Keratinocyte (primary cell): ENCODE measurements at regions not wholly inside any gene's neighbourhood (a gene's known extent, or its start where the extent isn't known, plus 50 kb on each side); places are given as distances from the start of the nearest gene placed in this dataset.

ENCODE experiments used
- DNase-seq: peaks from one replicate; pipeline ENCODE4 v3.0.0-alpha.2; 2011; ENCODE audit warnings: low read depth, missing footprints, low spot score
- FAIRE-seq: peaks from 2 replicates; lab custom pipeline; 2011; peaks lifted over from hg19 to GRCh38; lab: Jason Lieb, UNC
- H2AFZ ChIP-seq: 2 replicates; pipeline ENCODE4 v1.6.0; 2012; ENCODE audit warnings: low read length, control low read depth, inconsistent platforms; ENCODE audit not compliant: control insufficient read depth
- H3K27ac ChIP-seq: 2 replicates; pipeline ENCODE4 v1.5.1; 2011; ENCODE audit warnings: low read length; ENCODE audit not compliant: control insufficient read depth, insufficient read depth
- H3K27me3 ChIP-seq: 3 replicates; pipeline ENCODE4 v1.6.0; 2011; ENCODE audit warnings: low read length; ENCODE audit not compliant: control insufficient read depth, insufficient read depth; ENCODE audit errors: extremely low read depth
- H3K36me3 ChIP-seq, 2 experiments: 2 replicates in 1 of 2; 3 replicates in 1 of 2; pipeline ENCODE4 v1.5.1; 2011; ENCODE audit warnings: low read length in 2 of 2, mild to moderate bottlenecking in 1 of 2; ENCODE audit not compliant: control insufficient read depth in 2 of 2, insufficient read depth in 2 of 2; ENCODE audit errors: extremely low read depth in 1 of 2
- H3K4me1 ChIP-seq: 3 replicates; pipeline ENCODE4 v1.5.1; 2011; ENCODE audit warnings: low read length; ENCODE audit not compliant: control insufficient read depth, insufficient read depth; ENCODE audit errors: extremely low read depth
- H3K4me2 ChIP-seq: 3 replicates; pipeline ENCODE4 v1.6.0; 2011; ENCODE audit warnings: low read depth, low read length; ENCODE audit not compliant: control insufficient read depth, insufficient read depth; ENCODE audit errors: extremely low read depth
- H3K4me3 ChIP-seq, 3 experiments: fragments of 200-600 bp in 1 of 3; sonication (generic) in 1 of 3; 2 replicates in 2 of 3; 3 replicates in 1 of 3; pipeline ENCODE4 v1.5.1; 2011 to 2016; ENCODE audit warnings: low read length in 3 of 3, mild to moderate bottlenecking in 3 of 3, control low read depth in 2 of 3, inconsistent platforms in 1 of 3, low read depth in 1 of 3, mixed read lengths in 1 of 3, mixed run types in 1 of 3, moderate library complexity in 1 of 3; ENCODE audit not compliant: control insufficient read depth in 2 of 3, insufficient read depth in 2 of 3; ENCODE audit errors: extremely low read depth in 1 of 3
- H3K79me2 ChIP-seq: 2 replicates; pipeline ENCODE4 v1.6.0; 2012; ENCODE audit warnings: low read length; ENCODE audit not compliant: control insufficient read depth, insufficient read depth
- H3K9ac ChIP-seq: 3 replicates; pipeline ENCODE4 v1.6.0; 2011; ENCODE audit warnings: low read length; ENCODE audit not compliant: control insufficient read depth, insufficient read depth; ENCODE audit errors: extremely low read depth
- H3K9me1 ChIP-seq: 3 replicates; pipeline ENCODE4 v1.6.0; 2011; ENCODE audit warnings: low read length; ENCODE audit not compliant: control insufficient read depth, insufficient read depth; ENCODE audit errors: extremely low read depth
- H3K9me3 ChIP-seq: 2 replicates; pipeline ENCODE4 v1.5.1; 2012; ENCODE audit warnings: low read depth, low read length; ENCODE audit not compliant: control insufficient read depth
- H4K20me1 ChIP-seq: 3 replicates; pipeline ENCODE4 v1.6.0; 2011; ENCODE audit warnings: low read length; ENCODE audit not compliant: control insufficient read depth, insufficient read depth; ENCODE audit errors: extremely low read depth
- CTCF ChIP-seq, 3 experiments: IDR thresholded peaks in 1 of 3; conservative IDR thresholded peaks in 1 of 3; optimal IDR thresholded peaks in 1 of 3; 2 replicates in 2 of 3; 3 replicates in 1 of 3; pipeline versions ENCODE3 to v1.5.1; 2011; ENCODE audit warnings: low read length in 3 of 3, mild to moderate bottlenecking in 3 of 3, moderate library complexity in 2 of 3, control low read depth in 1 of 3, inconsistent platforms in 1 of 3; ENCODE audit not compliant: insufficient read depth in 2 of 3; ENCODE audit errors: extremely low read depth in 1 of 3
- EZH2 ChIP-seq: IDR thresholded peaks from one replicate; pipeline ENCODE4 v1.6.1; 2012; ENCODE audit warnings: inconsistent platforms, mild to moderate bottlenecking, low read length, moderate library complexity
- dilution Hi-C: fragments of 300-500 bp; cut with MboI; formaldehyde crosslinking; loops from one replicate; pipeline ENCODE4 v1.7.0; 2020; ENCODE audit warnings: low sequenced_read_pairs; ENCODE audit not compliant: extremely low pct_ligation_motif_present

GRCh38 chrX:118174516-118175098 is 58.0 kb upstream of the KLHL13 start:
- DNase-seq (no peak), FAIRE-seq (no peak)
- no peak for TF ChIP-seq EZH2
- TF ChIP-seq CTCF (optimal IDR thresholded peaks at IDR 0.05 in 1 of 3, IDR thresholded peaks at IDR 0.05 in 1 of 3, conservative IDR thresholded peaks at IDR 0.05 in 1 of 3; ENCODE audit: extremely low read depth in 1 of 3, insufficient read depth in 2 of 3, low read length in 3 of 3): no peak
- no peaks in the 10 kb centered on the region for H3K4me1 ChIP-seq
- no peak overlapping the region for H2AFZ ChIP-seq
- H3K27ac ChIP-seq: no peak overlapping the region
- no peaks in the 10 kb centered on the region for H4K20me1 ChIP-seq
- no peaks in the 10 kb centered on the region for H3K9me3 ChIP-seq
- H3K4me2 ChIP-seq: no peak overlapping the region
- H3K36me3 ChIP-seq: no peaks in the 10 kb centered on the region
- no peaks in the 10 kb centered on the region for H3K79me2 ChIP-seq
- no peak overlapping the region for H3K4me3 ChIP-seq
- no peaks in the 10 kb centered on the region for H3K9me1 ChIP-seq
- dilution Hi-C loops: no loop called here
- no peaks in the 10 kb centered on the region for H3K27me3 ChIP-seq
- H3K9ac ChIP-seq: no peak overlapping the region

- dilution Hi-C loops: no loop called here
- H3K36me3 ChIP-seq: no peaks in the 10 kb centered on the region
- no peaks in the 10 kb centered on the region for H4K20me1 ChIP-seq
- no peak overlapping the region for H3K27ac ChIP-seq
- H3K4me3 ChIP-seq: no peak overlapping the region
- H3K4me2 ChIP-seq: no peak overlapping the region
- no peaks in the 10 kb centered on the region for H3K79me2 ChIP-seq
- TF ChIP-seq CTCF (optimal IDR thresholded peaks at IDR 0.05 in 1 of 3, IDR thresholded peaks at IDR 0.05 in 1 of 3, conservative IDR thresholded peaks at IDR 0.05 in 1 of 3; ENCODE audit: extremely low read depth in 1 of 3, insufficient read depth in 2 of 3, low read length in 3 of 3) (no peak), EZH2 (no peak)
- H3K9ac ChIP-seq: no peak overlapping the region
- no peak overlapping the region for H2AFZ ChIP-seq
- FAIRE-seq (no peak), DNase-seq (no peak)
- H3K9me3 ChIP-seq: no peaks in the 10 kb centered on the region
- no peaks in the 10 kb centered on the region for H3K9me1 ChIP-seq
- peaks cover 4% of the 10 kb centered on the region for H3K4me1 ChIP-seq
- H3K27me3 ChIP-seq: no peaks in the 10 kb centered on the region
Measured at GRCh38 chrX:118177708-118178107, 61.1 kb upstream of the KLHL13 start.
